HL-60/S4 (cell line): ENCODE measurements at regions not wholly inside any gene's neighbourhood (a gene's known extent, or its start where the extent isn't known, plus 50 kb on each side); places are given as distances from the start of the nearest gene placed in this dataset.
"Not testable (repeated sequence)": the region's sequence is repeated elsewhere in the genome, so short reads cannot be mapped to it uniquely, and the experiment has no call there.

Experiments
- in situ Hi-C: fragments of 300-500 bp; cut with MboI; formaldehyde crosslinking; loops from 2 replicates; pipeline ENCODE4 v1.14.3; 2022; ENCODE audit warnings: low sequenced_read_pairs

GRCh38 chr5:62199792-62200716, 106.0 kb upstream of the KIF2A start:
- in situ Hi-C loops: no loop called here

- in situ Hi-C loops: no loop called here
These were observed 99.7 kb upstream of the KIF2A start for GRCh38 chr5:62206150-62206829.

- in situ Hi-C loops: no loop called here
These were observed 97.7 kb upstream of the KIF2A start for GRCh38 chr5:62208218-62208852.

GRCh38 chr5:62211405-62211804, 94.6 kb upstream of the KIF2A start:
- in situ Hi-C loops: no loop called here

- in situ Hi-C loops: no loop called here
These were observed 93.4 kb upstream of the KIF2A start for GRCh38 chr5:62212648-62213047.

GRCh38 chr5:62214701-62215100, 91.3 kb upstream of the KIF2A start:
- in situ Hi-C loops: no loop called here

- in situ Hi-C loops: not testable (repeated sequence)
These were observed 89.4 kb upstream of the KIF2A start for GRCh38 chr5:62216603-62217002.

GRCh38 chr5:62217095-62217494, 88.9 kb upstream of the KIF2A start:
- in situ Hi-C loops: not testable (repeated sequence)

GRCh38 chr5:62218860-62219259, 87.1 kb upstream of the KIF2A start:
- in situ Hi-C loops: not testable (repeated sequence)

- in situ Hi-C loops: not testable (repeated sequence)
These were observed 84.1 kb upstream of the KIF2A start for GRCh38 chr5:62221881-62222280.

GRCh38 chr5:62222305-62222704, 83.7 kb upstream of the KIF2A start:
- in situ Hi-C loops: not testable (repeated sequence)

GRCh38 chr5:62223312-62223670, 82.7 kb upstream of the KIF2A start:
- in situ Hi-C loops: not testable (repeated sequence)

GRCh38 chr5:62224987-62225601, 80.9 kb upstream of the KIF2A start:
- in situ Hi-C loops: not testable (repeated sequence)

GRCh38 chr5:62230876-62231388, 75.1 kb upstream of the KIF2A start:
- in situ Hi-C loops: not testable (repeated sequence)

GRCh38 chr5:62231576-62231975, 74.4 kb upstream of the KIF2A start:
- in situ Hi-C loops: no loop called here

GRCh38 chr5:62232218-62232617, 73.8 kb upstream of the KIF2A start:
- in situ Hi-C loops: not testable (repeated sequence)

- in situ Hi-C loops: not testable (repeated sequence)
These were observed 72.6 kb upstream of the KIF2A start for GRCh38 chr5:62233083-62234046.

- in situ Hi-C loops: not testable (repeated sequence)
These were observed 69.4 kb upstream of the KIF2A start for GRCh38 chr5:62236593-62236992.

GRCh38 chr5:62237944-62238343, 68.1 kb upstream of the KIF2A start:
- in situ Hi-C loops: not testable (repeated sequence)

- in situ Hi-C loops: not testable (repeated sequence)
These were observed 67.4 kb upstream of the KIF2A start for GRCh38 chr5:62238584-62238983.
